ENCODE measurements at regions not wholly inside any gene's neighbourhood (a gene's known extent, or its start where the extent isn't known, plus 50 kb on each side); places are given as distances from the start of the nearest gene placed in this dataset.

GRCh38 chr9:106060885-106061284 is 366.5 kb downstream of the TMEM38B start:
- TF ChIP-seq CTCF (IDR thresholded peaks at IDR 0.05; ENCODE audit: poor library complexity, severe bottlenecking) (no peak), EP300 (conservative IDR thresholded peaks at IDR 0.05; ENCODE audit: poor library complexity, severe bottlenecking) (no peak), TAF1 (IDR thresholded peaks at IDR 0.05; ENCODE audit: low read depth) (no peak), EZH2 (IDR thresholded peaks at IDR 0.05; ENCODE audit: borderline replicate concordance, insufficient read depth, low read length, poor library complexity, severe bottlenecking) (no peak)

Measured in neural cell (in vitro differentiated cells).